ENCODE measurements at regions not wholly inside any gene's neighbourhood (a gene's known extent, or its start where the extent isn't known, plus 50 kb on each side); places are given as distances from the start of the nearest gene placed in this dataset.

DNA sequence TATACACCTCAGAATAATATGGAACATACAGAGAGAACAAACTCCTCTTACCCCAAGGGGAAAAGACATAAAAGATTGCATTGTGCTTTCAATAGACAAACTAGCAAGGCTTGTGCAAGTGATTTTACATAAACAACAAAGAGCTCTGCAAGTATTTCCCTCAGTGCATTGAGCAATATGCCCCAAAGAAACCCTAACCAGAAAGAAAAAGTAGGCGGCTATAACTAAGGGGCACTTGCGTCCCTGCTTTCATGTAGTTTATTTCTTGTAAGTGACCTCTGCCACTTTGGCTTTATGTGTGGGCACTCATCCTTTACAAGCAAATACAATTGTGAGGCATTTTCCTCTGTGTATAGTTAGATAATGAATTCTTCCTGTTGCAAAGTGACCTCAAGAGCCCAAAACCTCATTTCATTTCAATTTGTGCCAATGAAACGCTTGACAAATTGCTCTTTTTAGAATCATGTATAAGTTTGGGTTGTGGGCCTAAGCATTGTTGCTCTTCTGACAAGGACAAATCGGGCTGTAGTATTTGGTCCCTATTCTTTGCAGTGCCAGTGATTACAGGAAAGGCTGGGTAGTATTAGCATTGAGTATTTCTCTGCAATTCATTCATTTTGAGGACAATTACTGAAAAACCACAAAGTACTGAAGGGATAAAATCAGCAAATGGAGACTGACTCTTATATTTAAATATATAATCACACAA is 282.2 kb downstream of the DTWD2 start:
- intact Hi-C loops (cut with DNase I) = no loop called here
- no peaks in the 10 kb centered on the region for H3K4me1 ChIP-seq
- H3K27me3 ChIP-seq = no peaks in the 10 kb centered on the region
- no peak for DNase-seq
- peaks cover 0 to 15% (median 6%) of the 10 kb centered on the region in 3 donors for H3K9me3 ChIP-seq
- H3K36me3 ChIP-seq = no peaks in the 10 kb centered on the region
- WGBS, 2 donors = 47 to 62% methylated on average over 4 of the region's 4 CpGs
- no peak overlapping the region for H3K27ac ChIP-seq
- TF ChIP-seq POLR2A (IDR thresholded peaks at IDR 0.05) = no peak
- TF ChIP-seq, protein P1, sequence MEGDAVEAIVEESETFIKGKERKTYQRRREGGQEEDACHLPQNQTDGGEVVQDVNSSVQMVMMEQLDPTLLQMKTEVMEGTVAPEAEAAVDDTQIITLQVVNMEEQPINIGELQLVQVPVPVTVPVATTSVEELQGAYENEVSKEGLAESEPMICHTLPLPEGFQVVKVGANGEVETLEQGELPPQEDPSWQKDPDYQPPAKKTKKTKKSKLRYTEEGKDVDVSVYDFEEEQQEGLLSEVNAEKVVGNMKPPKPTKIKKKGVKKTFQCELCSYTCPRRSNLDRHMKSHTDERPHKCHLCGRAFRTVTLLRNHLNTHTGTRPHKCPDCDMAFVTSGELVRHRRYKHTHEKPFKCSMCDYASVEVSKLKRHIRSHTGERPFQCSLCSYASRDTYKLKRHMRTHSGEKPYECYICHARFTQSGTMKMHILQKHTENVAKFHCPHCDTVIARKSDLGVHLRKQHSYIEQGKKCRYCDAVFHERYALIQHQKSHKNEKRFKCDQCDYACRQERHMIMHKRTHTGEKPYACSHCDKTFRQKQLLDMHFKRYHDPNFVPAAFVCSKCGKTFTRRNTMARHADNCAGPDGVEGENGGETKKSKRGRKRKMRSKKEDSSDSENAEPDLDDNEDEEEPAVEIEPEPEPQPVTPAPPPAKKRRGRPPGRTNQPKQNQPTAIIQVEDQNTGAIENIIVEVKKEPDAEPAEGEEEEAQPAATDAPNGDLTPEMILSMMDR (IDR thresholded peaks at IDR 0.05) = no peak
- no peak overlapping the region for H3K4me3 ChIP-seq

DNA sequence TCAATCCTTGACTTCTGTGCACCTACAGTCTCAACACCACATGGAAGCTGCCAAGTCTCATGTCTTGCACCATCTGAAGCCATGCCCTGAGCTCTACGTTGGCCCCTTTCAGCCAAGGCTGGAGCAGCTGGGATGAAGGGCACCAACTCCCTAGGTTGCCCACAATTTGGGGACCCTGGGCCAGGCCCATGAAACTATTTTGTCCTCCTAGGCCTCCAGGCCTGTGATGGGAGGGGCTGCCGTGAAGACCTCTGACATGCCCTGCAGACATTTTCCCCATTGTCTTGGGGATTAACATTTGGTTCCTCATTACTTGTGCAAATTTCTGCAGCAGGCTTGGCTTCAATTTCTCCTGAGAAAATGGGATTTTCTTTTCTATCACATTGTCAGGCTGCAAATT is 285.1 kb downstream of the DTWD2 start:
- TF ChIP-seq POLR2A (IDR thresholded peaks at IDR 0.05) = no peak
- TF ChIP-seq, protein P1 (IDR thresholded peaks at IDR 0.05) = no peak
- Histone ChIP-seq H3K9me3 (peaks cover 0 to 15% (median 6%) of the 10 kb centered on the region in 3 donors), H3K27ac (no peak overlapping the region), H3K36me3 (no peaks in the 10 kb centered on the region), H3K4me3 (no peak overlapping the region), H3K4me1 (no peaks in the 10 kb centered on the region), H3K27me3 (no peaks in the 10 kb centered on the region)
- WGBS, 2 donors = 60 to 80% methylated on average over 2 of the region's 2 CpGs
- intact Hi-C loops (cut with DNase I) = no loop called here
- no peak for DNase-seq

DNA sequence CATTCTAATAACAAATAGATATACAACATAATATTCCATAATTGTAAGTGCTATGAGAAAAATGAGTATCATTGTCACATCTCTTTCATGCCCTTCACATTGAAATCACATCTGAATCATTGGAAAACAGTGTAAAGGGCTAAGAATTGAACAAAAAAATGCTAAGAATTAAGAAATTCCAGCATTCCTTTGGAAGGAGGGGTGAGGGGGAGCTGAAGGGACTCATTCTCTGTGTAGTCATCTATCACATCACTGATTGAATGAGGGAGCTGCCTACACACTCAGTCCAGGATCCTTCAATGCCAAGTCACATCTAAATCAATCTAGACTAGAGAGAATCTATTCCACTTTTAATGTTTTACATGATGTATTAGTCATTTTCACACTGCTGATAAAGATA is 286.6 kb downstream of the DTWD2 start:
- Histone ChIP-seq H3K4me1 (no peaks in the 10 kb centered on the region), H3K27ac (no peak overlapping the region), H3K36me3 (no peaks in the 10 kb centered on the region), H3K4me3 (no peak overlapping the region), H3K9me3 (peaks cover 0 to 15% (median 6%) of the 10 kb centered on the region in 3 donors), H3K27me3 (no peaks in the 10 kb centered on the region)
- no peak for DNase-seq
- no peak for TF ChIP-seq POLR2A (IDR thresholded peaks at IDR 0.05)
- intact Hi-C loops (cut with DNase I) = no loop called here

DNA sequence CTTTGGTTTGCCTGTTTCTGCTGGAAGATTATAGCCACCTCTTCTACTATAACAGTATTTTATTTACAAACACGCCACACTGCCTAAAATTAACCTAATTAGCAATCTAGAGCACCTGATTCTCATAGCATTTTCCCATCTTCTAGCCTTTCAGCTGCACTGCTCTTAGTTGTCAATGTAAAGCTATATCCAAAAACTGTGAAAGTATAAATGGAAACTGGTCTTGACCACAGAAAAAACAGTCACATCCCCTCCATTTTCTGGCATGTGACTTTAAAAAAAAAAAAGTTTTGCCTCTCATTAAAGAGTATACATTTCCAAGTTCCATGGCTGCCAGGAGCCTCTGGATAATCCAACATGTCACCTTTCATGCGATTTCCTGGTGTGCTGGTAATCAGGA is 287.8 kb downstream of the DTWD2 start:
- no peak overlapping the region for H3K4me3 ChIP-seq
- no peak for DNase-seq
- WGBS, 2 donors = 23 to 65% methylated on average over 2 of the region's 2 CpGs
- peaks cover 0 to 15% (median 6%) of the 10 kb centered on the region in 3 donors for H3K9me3 ChIP-seq
- H3K27ac ChIP-seq = no peak overlapping the region
- H3K4me1 ChIP-seq = no peaks in the 10 kb centered on the region
- intact Hi-C loops (cut with DNase I) = no loop called here
- no peak for TF ChIP-seq POLR2A (IDR thresholded peaks at IDR 0.05)
- TF ChIP-seq, protein P1 (IDR thresholded peaks at IDR 0.05) = no peak
- H3K36me3 ChIP-seq = no peaks in the 10 kb centered on the region
- H3K27me3 ChIP-seq = no peaks in the 10 kb centered on the region

DNA sequence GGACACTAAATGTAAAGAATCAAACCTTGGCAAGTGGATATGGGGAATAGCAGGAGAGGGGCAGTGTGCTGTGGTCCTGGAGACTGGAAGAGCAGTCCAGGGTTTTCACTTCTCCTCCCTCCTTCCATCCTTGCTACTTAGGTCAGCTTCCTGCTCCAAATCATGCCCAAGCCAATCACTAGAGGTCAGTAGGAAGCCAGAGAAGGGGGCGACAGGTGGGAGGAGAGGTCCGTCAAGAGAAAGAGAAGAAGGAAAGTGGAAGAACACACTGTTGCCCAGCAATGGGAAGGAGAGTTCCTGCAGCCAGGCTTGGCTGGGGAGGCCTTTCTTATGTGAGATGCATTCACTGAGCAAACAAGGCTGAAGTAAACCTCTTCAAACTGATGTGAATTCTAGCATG is 289.6 kb downstream of the DTWD2 start:
- Histone ChIP-seq H3K27ac (no peak overlapping the region), H3K9me3 (peaks cover 0 to 12% (median 6%) of the 10 kb centered on the region in 3 donors), H3K36me3 (no peaks in the 10 kb centered on the region), H3K4me1 (no peaks in the 10 kb centered on the region), H3K4me3 (no peak overlapping the region), H3K27me3 (no peaks in the 10 kb centered on the region)
- TF ChIP-seq POLR2A (IDR thresholded peaks at IDR 0.05) = no peak
- TF ChIP-seq, protein P1 (IDR thresholded peaks at IDR 0.05) = no peak
- intact Hi-C loops (cut with DNase I) = no loop called here
- no peak for DNase-seq
- 57 to 79% methylated on average over 2 of the region's 2 CpGs for WGBS, 2 donors

DNA sequence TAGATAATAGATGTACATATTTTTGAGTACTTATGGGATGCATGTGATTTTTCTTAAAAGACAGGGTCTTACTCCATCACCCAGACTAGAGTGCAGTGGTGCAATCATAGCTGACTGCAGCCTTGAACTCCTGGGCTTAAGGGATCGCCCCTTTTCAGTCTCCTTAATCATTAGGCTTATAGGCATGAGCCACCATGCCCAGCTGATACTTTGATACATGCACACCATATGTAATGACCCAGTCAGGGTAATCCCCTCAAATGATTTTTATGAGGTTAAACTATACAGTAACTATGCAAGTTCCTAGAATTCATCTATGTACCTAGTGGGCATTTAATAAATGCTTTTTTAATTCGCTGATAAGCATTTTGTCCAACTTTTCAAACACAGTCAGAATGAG is 292.3 kb downstream of the DTWD2 start:
- Histone ChIP-seq H3K4me1 (no peaks in the 10 kb centered on the region), H3K27ac (no peak overlapping the region), H3K36me3 (no peaks in the 10 kb centered on the region), H3K27me3 (no peaks in the 10 kb centered on the region), H3K9me3 (no peaks in the 10 kb centered on the region), H3K4me3 (no peak overlapping the region)
- 59 to 79% methylated on average over 2 of the region's 2 CpGs for WGBS, 2 donors
- intact Hi-C loops (cut with DNase I) = no loop called here
- no peak for DNase-seq
- TF ChIP-seq POLR2A (IDR thresholded peaks at IDR 0.05) = no peak
- TF ChIP-seq, protein P1 (IDR thresholded peaks at IDR 0.05) = no peak
